Neural cell (in vitro differentiated cells): ENCODE measurements at regions not wholly inside any gene's neighbourhood (a gene's known extent, or its start where the extent isn't known, plus 50 kb on each side); places are given as distances from the start of the nearest gene placed in this dataset.

Source experiments
- H2AFZ ChIP-seq: fragments of 200-600, 300-800 bp; sonication (generic), shearing (Covaris generic); 2 replicates; pipeline ENCODE4 v1.6.0; 2014; ENCODE audit warnings: low read depth, mild to moderate bottlenecking, antibody characterized with exemption, low read length, moderate library complexity
- H3F3A ChIP-seq: fragments of 200-600 bp; shearing (Covaris generic); 2 replicates; pipeline ENCODE4 v1.6.1; 2016; ENCODE audit warnings: mild to moderate bottlenecking, moderate library complexity, mixed read lengths, antibody characterized with exemption, low read length; ENCODE audit not compliant: insufficient read depth, poor library complexity, severe bottlenecking
- H3K27ac ChIP-seq: fragments of 200-600, 300-800 bp; sonication (generic), shearing (Covaris generic); 2 replicates; pipeline ENCODE4 v1.5.1; 2014; ENCODE audit warnings: mild to moderate bottlenecking, low read length, moderate library complexity
- H3K27me3 ChIP-seq: fragments of 300-800, 200-600 bp; sonication (generic), shearing (Covaris generic); 2 replicates; pipeline ENCODE4 v1.6.0; 2014; ENCODE audit warnings: mild to moderate bottlenecking, low read depth, low read length, moderate library complexity; ENCODE audit not compliant: insufficient read depth
- H3K36me3 ChIP-seq: fragments of 300-800, 200-600 bp; sonication (generic), shearing (Covaris generic); 2 replicates; pipeline ENCODE4 v1.5.1; 2014; ENCODE audit warnings: mild to moderate bottlenecking, antibody characterized with exemption, low read length, moderate library complexity; ENCODE audit not compliant: insufficient read depth
- H3K4me2 ChIP-seq: fragments of 300-800, 200-600 bp; sonication (generic), shearing (Covaris generic); 2 replicates; pipeline ENCODE4 v1.6.0; 2014; ENCODE audit warnings: mild to moderate bottlenecking, low read length
- H3K4me3 ChIP-seq: fragments of 300-800, 200-600 bp; sonication (generic), shearing (Covaris generic); 2 replicates; pipeline ENCODE4 v1.5.1; 2014; ENCODE audit warnings: mild to moderate bottlenecking, low read length, moderate library complexity
- H3K79me2 ChIP-seq: fragments of 200-600 bp; shearing (Covaris generic); replicated peaks from 2 replicates; pipeline ENCODE4 v1.6.0; 2014; ENCODE audit warnings: mild to moderate bottlenecking, low read length, moderate library complexity; ENCODE audit not compliant: insufficient read depth
- H3K9ac ChIP-seq: fragments of 300-800, 200-600 bp; sonication (generic), shearing (Covaris generic); 2 replicates; pipeline ENCODE4 v1.6.1; 2016; ENCODE audit warnings: mild to moderate bottlenecking, low read length, mixed read lengths
- H3K9me2 ChIP-seq: fragments of 200-600 bp; shearing (Covaris generic); 2 replicates; pipeline ENCODE4 v1.6.1; 2016; ENCODE audit warnings: mild to moderate bottlenecking, low read length, mixed read lengths; ENCODE audit not compliant: insufficient read depth
- H3K9me3 ChIP-seq: fragments of 200-600, 300-800 bp; sonication (generic), shearing (Covaris generic); 2 replicates; pipeline ENCODE4 v1.6.1; 2016; ENCODE audit warnings: mild to moderate bottlenecking, mixed run types, low read length, moderate library complexity, mixed read lengths
- H4K20me1 ChIP-seq: fragments of 200-600 bp; shearing (Covaris generic); 2 replicates; pipeline ENCODE4 v1.6.1; 2016; ENCODE audit warnings: mild to moderate bottlenecking, mixed run types; ENCODE audit not compliant: insufficient read depth
- EP300 ChIP-seq: fragments of 450-650 bp; conservative IDR thresholded peaks from 2 replicates; pipeline ENCODE4 v1.6.1; 2014; ENCODE audit warnings: antibody characterized with exemption, mild to moderate bottlenecking, moderate library complexity; ENCODE audit not compliant: poor library complexity, severe bottlenecking
- EZH2 ChIP-seq: fragments of 200-600, 300-800 bp; shearing (Covaris generic), sonication (generic); IDR thresholded peaks from 2 replicates; pipeline ENCODE4 v1.6.1; 2014; ENCODE audit warnings: antibody characterized with exemption, low read length, borderline replicate concordance, mild to moderate bottlenecking; ENCODE audit not compliant: insufficient read depth, poor library complexity, severe bottlenecking
- MXI1 ChIP-seq: fragments of 450-650 bp; conservative IDR thresholded peaks from 2 replicates; pipeline ENCODE4 v1.6.1; 2014; ENCODE audit warnings: antibody characterized with exemption, mild to moderate bottlenecking; ENCODE audit not compliant: poor library complexity, severe bottlenecking
- POLR2AphosphoS5 ChIP-seq: IDR thresholded peaks from 2 replicates; pipeline ENCODE4 v1.6.1; 2012
- RAD21 ChIP-seq: fragments of 450-650 bp; conservative IDR thresholded peaks from 2 replicates; pipeline ENCODE4 v1.6.1; 2014; ENCODE audit warnings: antibody characterized with exemption, mild to moderate bottlenecking, moderate library complexity
- SMC3 ChIP-seq: fragments of 450-650 bp; conservative IDR thresholded peaks from 2 replicates; pipeline ENCODE4 v1.6.1; 2014; ENCODE audit warnings: antibody characterized with exemption, mild to moderate bottlenecking, moderate library complexity; ENCODE audit not compliant: poor library complexity
- TAF1 ChIP-seq: IDR thresholded peaks from 2 replicates; pipeline ENCODE4 v1.6.1; 2012; ENCODE audit warnings: low read depth
- TF ChIP-seq, protein P1 (sequence below): fragments of 450-650 bp; IDR thresholded peaks from 2 replicates; pipeline ENCODE4 v1.5.1; 2014; ENCODE audit warnings: antibody characterized with exemption, mild to moderate bottlenecking, moderate library complexity; ENCODE audit not compliant: poor library complexity, severe bottlenecking
- TF ChIP-seq, protein P2 (sequence below): IDR thresholded peaks from 2 replicates; pipeline ENCODE4 v1.6.1; 2012; ENCODE audit warnings: borderline replicate concordance

DNA sequence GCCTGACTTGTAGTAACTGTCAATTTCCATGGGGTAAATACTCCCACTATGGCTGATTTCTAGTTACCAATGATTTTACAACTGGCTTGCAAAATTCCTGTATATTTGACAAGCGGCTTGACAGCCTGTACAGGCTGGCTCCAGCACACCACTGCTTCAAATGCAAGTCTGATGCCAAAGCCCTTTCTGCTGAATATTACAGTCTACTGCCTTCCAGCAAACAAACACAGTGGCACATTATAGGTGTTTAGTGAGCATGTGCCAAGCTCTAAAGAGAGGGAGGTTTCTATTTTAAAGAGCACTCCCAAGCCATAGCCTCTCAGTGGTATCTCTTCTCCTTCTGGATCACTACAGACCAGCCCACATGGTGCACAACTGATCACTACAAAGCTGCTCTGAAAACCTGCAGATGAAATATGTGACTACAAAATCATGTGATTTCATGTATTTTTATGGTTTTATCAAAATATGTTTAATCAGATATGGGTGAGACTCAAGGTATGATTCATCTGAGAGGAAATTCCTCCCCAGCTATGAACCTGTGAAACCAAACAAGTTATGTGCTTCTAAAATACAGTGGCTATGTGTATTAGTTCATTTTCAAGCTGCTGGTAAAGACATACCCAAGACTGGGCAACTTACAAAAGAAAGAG is 101.5 kb downstream of the RPAP3 start:
- TF ChIP-seq RAD21 (no peak), MXI1 (no peak), SMC3 (no peak), TAF1 (no peak), POLR2AphosphoS5 (no peak), EZH2 (no peak), EP300 (no peak)
- TF ChIP-seq, protein P1, sequence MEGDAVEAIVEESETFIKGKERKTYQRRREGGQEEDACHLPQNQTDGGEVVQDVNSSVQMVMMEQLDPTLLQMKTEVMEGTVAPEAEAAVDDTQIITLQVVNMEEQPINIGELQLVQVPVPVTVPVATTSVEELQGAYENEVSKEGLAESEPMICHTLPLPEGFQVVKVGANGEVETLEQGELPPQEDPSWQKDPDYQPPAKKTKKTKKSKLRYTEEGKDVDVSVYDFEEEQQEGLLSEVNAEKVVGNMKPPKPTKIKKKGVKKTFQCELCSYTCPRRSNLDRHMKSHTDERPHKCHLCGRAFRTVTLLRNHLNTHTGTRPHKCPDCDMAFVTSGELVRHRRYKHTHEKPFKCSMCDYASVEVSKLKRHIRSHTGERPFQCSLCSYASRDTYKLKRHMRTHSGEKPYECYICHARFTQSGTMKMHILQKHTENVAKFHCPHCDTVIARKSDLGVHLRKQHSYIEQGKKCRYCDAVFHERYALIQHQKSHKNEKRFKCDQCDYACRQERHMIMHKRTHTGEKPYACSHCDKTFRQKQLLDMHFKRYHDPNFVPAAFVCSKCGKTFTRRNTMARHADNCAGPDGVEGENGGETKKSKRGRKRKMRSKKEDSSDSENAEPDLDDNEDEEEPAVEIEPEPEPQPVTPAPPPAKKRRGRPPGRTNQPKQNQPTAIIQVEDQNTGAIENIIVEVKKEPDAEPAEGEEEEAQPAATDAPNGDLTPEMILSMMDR = no peak
- TF ChIP-seq, protein P2, sequence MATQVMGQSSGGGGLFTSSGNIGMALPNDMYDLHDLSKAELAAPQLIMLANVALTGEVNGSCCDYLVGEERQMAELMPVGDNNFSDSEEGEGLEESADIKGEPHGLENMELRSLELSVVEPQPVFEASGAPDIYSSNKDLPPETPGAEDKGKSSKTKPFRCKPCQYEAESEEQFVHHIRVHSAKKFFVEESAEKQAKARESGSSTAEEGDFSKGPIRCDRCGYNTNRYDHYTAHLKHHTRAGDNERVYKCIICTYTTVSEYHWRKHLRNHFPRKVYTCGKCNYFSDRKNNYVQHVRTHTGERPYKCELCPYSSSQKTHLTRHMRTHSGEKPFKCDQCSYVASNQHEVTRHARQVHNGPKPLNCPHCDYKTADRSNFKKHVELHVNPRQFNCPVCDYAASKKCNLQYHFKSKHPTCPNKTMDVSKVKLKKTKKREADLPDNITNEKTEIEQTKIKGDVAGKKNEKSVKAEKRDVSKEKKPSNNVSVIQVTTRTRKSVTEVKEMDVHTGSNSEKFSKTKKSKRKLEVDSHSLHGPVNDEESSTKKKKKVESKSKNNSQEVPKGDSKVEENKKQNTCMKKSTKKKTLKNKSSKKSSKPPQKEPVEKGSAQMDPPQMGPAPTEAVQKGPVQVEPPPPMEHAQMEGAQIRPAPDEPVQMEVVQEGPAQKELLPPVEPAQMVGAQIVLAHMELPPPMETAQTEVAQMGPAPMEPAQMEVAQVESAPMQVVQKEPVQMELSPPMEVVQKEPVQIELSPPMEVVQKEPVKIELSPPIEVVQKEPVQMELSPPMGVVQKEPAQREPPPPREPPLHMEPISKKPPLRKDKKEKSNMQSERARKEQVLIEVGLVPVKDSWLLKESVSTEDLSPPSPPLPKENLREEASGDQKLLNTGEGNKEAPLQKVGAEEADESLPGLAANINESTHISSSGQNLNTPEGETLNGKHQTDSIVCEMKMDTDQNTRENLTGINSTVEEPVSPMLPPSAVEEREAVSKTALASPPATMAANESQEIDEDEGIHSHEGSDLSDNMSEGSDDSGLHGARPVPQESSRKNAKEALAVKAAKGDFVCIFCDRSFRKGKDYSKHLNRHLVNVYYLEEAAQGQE = no peak
- no peak overlapping the region for H3K4me2 ChIP-seq
- no peak overlapping the region for H3K27ac ChIP-seq
- H3K27me3 ChIP-seq = no peaks in the 10 kb centered on the region
- no peaks in the 10 kb centered on the region for H3K9me3 ChIP-seq
- no peak overlapping the region for H3K4me3 ChIP-seq
- no peaks in the 10 kb centered on the region for H3F3A ChIP-seq
- no peaks in the 10 kb centered on the region for H3K79me2 ChIP-seq
- H2AFZ ChIP-seq = no peak overlapping the region
- no peaks in the 10 kb centered on the region for H4K20me1 ChIP-seq
- no peak overlapping the region for H3K9ac ChIP-seq
- H3K9me2 ChIP-seq = no peaks in the 10 kb centered on the region
- no peaks in the 10 kb centered on the region for H3K36me3 ChIP-seq

DNA sequence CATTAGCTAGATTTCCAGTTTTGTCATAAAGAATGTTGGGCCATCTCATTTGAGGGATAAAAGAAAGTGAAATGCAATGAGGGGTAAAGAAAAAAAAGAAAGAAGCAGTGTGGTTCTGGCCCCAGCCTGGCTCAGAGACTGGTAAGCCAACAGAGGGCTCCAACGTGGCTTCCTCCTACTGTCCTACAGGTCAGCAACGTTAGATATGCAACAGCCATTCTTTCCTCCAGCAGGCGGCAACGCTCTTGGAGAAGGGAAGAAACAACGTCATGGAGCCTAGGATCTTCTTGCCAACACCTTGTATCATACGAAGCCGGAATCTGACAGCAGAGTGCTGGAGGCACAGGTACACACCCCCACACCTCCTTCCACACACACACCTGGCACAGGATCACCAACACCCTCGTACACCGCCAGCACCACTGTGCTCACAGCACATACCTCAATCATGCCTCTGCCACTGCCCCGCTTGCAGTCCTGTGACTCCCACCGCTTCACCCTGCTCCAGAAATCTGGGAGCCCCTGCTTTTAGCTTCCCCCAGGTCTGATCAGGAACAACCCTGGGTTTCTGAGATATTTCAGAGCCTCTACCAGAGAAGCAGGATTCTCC is 102.8 kb downstream of the RPAP3 start:
- no peak overlapping the region for H3K27ac ChIP-seq

More for the DNA sequence above, 102.8 kb downstream of the RPAP3 start:
- H3K27me3 ChIP-seq = no peaks in the 10 kb centered on the region
- TF ChIP-seq TAF1 = no peak
- H3K9me3 ChIP-seq = no peaks in the 10 kb centered on the region
- H3K4me2 ChIP-seq = no peak overlapping the region
- no peaks in the 10 kb centered on the region for H3F3A ChIP-seq
- H2AFZ ChIP-seq = no peak overlapping the region
- H3K36me3 ChIP-seq = no peaks in the 10 kb centered on the region
- H4K20me1 ChIP-seq = no peaks in the 10 kb centered on the region
- H3K9me2 ChIP-seq = no peaks in the 10 kb centered on the region
- H3K9ac ChIP-seq = no peak overlapping the region
- H3K4me3 ChIP-seq = no peak overlapping the region
- H3K79me2 ChIP-seq = no peaks in the 10 kb centered on the region
